HFFc6 (cell line): ENCODE measurements at regions not wholly inside any gene's neighbourhood (a gene's known extent, or its start where the extent isn't known, plus 50 kb on each side); places are given as distances from the start of the nearest gene placed in this dataset.

ENCODE experiments used
- DNase-seq: peaks from one replicate; pipeline ENCODE4 v3.0.0-alpha.2; 2018
- H3K27ac Mint-ChIP-seq: 2 replicates; pipeline ENCODE4 v1.8.0; 2020; ENCODE audit warnings: mild to moderate bottlenecking, mixed read lengths
- H3K27me3 Mint-ChIP-seq: 2 replicates; pipeline ENCODE4 v1.8.0; 2021; ENCODE audit warnings: mild to moderate bottlenecking, moderate library complexity, mixed read lengths; ENCODE audit not compliant: insufficient read depth
- H3K36me3 Mint-ChIP-seq: 2 replicates; pipeline ENCODE4 v1.8.0; 2021; ENCODE audit warnings: low read depth, mixed read lengths
- H3K4me1 Mint-ChIP-seq: 2 replicates; pipeline ENCODE4 v1.8.0; 2020; ENCODE audit warnings: low read depth, mixed read lengths
- H3K4me3 Mint-ChIP-seq: 2 replicates; pipeline ENCODE4 v1.8.0; 2020; ENCODE audit warnings: mild to moderate bottlenecking, moderate library complexity, mixed read lengths
- H3K9me3 Mint-ChIP-seq: 2 replicates; pipeline ENCODE4 v1.8.0; 2020; ENCODE audit warnings: mild to moderate bottlenecking, mixed read lengths
- CTCF ChIP-seq: fragments of 200-600 bp; sonication (generic); IDR thresholded peaks from 2 replicates; pipeline ENCODE4 v1.5.0; 2021; ENCODE audit warnings: antibody characterized with exemption, mild to moderate bottlenecking

GRCh38 chr13:83166550-83166949, 715.7 kb downstream of the SLITRK1 start:
- H3K36me3 Mint-ChIP-seq, result no peaks in the 10 kb centered on the region
- TF ChIP-seq CTCF, result no peak
- no peaks in the 10 kb centered on the region for H3K9me3 Mint-ChIP-seq
- H3K27me3 Mint-ChIP-seq, result no peaks in the 10 kb centered on the region
- no peak overlapping the region for H3K27ac Mint-ChIP-seq
- no peak overlapping the region for H3K4me3 Mint-ChIP-seq
- DNase-seq, result no peak
- H3K4me1 Mint-ChIP-seq, result no peaks in the 10 kb centered on the region

- no peaks in the 10 kb centered on the region for H3K4me1 Mint-ChIP-seq
- H3K9me3 Mint-ChIP-seq, result no peaks in the 10 kb centered on the region
- no peak for TF ChIP-seq CTCF
- H3K36me3 Mint-ChIP-seq, result peaks cover 5% of the 10 kb centered on the region; the same call in 1 of the 2 replicates
- no peak overlapping the region for H3K4me3 Mint-ChIP-seq
- no peaks in the 10 kb centered on the region for H3K27me3 Mint-ChIP-seq
- DNase-seq, result no peak
- H3K27ac Mint-ChIP-seq, result no peak overlapping the region
Observed at GRCh38 chr13:83162493-83162892, 719.8 kb downstream of the SLITRK1 start.

GRCh38 chr13:83153848-83154247, 728.4 kb downstream of the SLITRK1 start:
- H3K9me3 Mint-ChIP-seq, result peaks cover 5% of the 10 kb centered on the region
- DNase-seq, result no peak
- no peaks in the 10 kb centered on the region for H3K27me3 Mint-ChIP-seq
- H3K4me3 Mint-ChIP-seq, result no peak overlapping the region
- peaks cover 11% of the 10 kb centered on the region for H3K4me1 Mint-ChIP-seq
- no peak for TF ChIP-seq CTCF
- H3K27ac Mint-ChIP-seq, result no peak overlapping the region
- peaks cover 9% of the 10 kb centered on the region for H3K36me3 Mint-ChIP-seq

GRCh38 chr13:83151308-83151660, 731.0 kb downstream of the SLITRK1 start:
- Mint-ChIP-seq H3K36me3 (peaks cover 9% of the 10 kb centered on the region), H3K27me3 (no peaks in the 10 kb centered on the region)
- DNase-seq, result peak; percentile 54

GRCh38 chr13:83150616-83151307, 731.5 kb downstream of the SLITRK1 start:
- H3K4me3 Mint-ChIP-seq, result no peak overlapping the region
- peaks cover 9% of the 10 kb centered on the region for H3K36me3 Mint-ChIP-seq
- H3K4me1 Mint-ChIP-seq, result peaks cover 11% of the 10 kb centered on the region
- no peak overlapping the region for H3K27ac Mint-ChIP-seq
- H3K9me3 Mint-ChIP-seq, result peaks cover 5% of the 10 kb centered on the region
- peak; percentile 59; the same call in 1 of the 2 replicates for TF ChIP-seq CTCF
- no peak for DNase-seq
- H3K27me3 Mint-ChIP-seq, result peaks cover 1% of the 10 kb centered on the region; the same call in 1 of the 2 replicates

More at GRCh38 chr13:83151308-83151660, 731.0 kb downstream of the SLITRK1 start:
- peaks cover 11% of the 10 kb centered on the region for H3K4me1 Mint-ChIP-seq
- H3K9me3 Mint-ChIP-seq, result peaks cover 5% of the 10 kb centered on the region
- no peak for TF ChIP-seq CTCF
- H3K4me3 Mint-ChIP-seq, result no peak overlapping the region
- H3K27ac Mint-ChIP-seq, result no peak overlapping the region
